HL-60/S4 treated with phorbol 12-myristate 13-acetate at 8.2 ng/mL for 4 days and 3 days (cell line): ENCODE measurements at regions not wholly inside any gene's neighbourhood (a gene's known extent, or its start where the extent isn't known, plus 50 kb on each side); places are given as distances from the start of the nearest gene placed in this dataset.

Experiments
- in situ Hi-C: fragments of 300-500 bp; cut with MboI; formaldehyde crosslinking; loops from 2 replicates; pipeline ENCODE4 v1.15.0; 2022; ENCODE audit warnings: low sequenced_read_pairs

GRCh38 chr17:70564006-70564620 lies 394.8 kb downstream of the KCNJ2 start:
- in situ Hi-C loops: no loop called here

GRCh38 chr17:70569128-70569527 lies 399.8 kb downstream of the KCNJ2 start:
- in situ Hi-C loops: no loop called here

GRCh38 chr17:70577456-70577855 lies 408.1 kb downstream of the KCNJ2 start:
- in situ Hi-C loops: no loop called here

- in situ Hi-C loops: no loop called here
Measured at GRCh38 chr17:70581459-70581858, 412.1 kb downstream of the KCNJ2 start.

GRCh38 chr17:70582777-70583176 lies 413.4 kb downstream of the KCNJ2 start:
- in situ Hi-C loops: no loop called here

- in situ Hi-C loops: no loop called here
Measured at GRCh38 chr17:70584255-70584654, 414.9 kb downstream of the KCNJ2 start.

- in situ Hi-C loops: no loop called here
Measured at GRCh38 chr17:70588003-70588402, 418.7 kb downstream of the KCNJ2 start.

GRCh38 chr17:70597774-70598173 lies 428.4 kb downstream of the KCNJ2 start:
- in situ Hi-C loops: no loop called here

GRCh38 chr17:70599198-70599597 lies 429.9 kb downstream of the KCNJ2 start:
- in situ Hi-C loops: no loop called here

GRCh38 chr17:70599945-70600344 lies 430.6 kb downstream of the KCNJ2 start:
- in situ Hi-C loops: loop anchor here (25.0 kb wide), 1 partner anchor 1013 kb away; no protein-coding TSS in a partner anchor

- in situ Hi-C loops: loop anchor here (25.0 kb wide), 1 partner anchor 1016 kb away; no protein-coding TSS in a partner anchor
Measured at GRCh38 chr17:70603226-70603625, 433.9 kb downstream of the KCNJ2 start.

GRCh38 chr17:70604854-70605253 lies 435.5 kb downstream of the KCNJ2 start:
- in situ Hi-C loops: loop anchor here (25.0 kb wide), 1 partner anchor 1018 kb away; no protein-coding TSS in a partner anchor

GRCh38 chr17:70606086-70606485 lies 436.8 kb downstream of the KCNJ2 start:
- in situ Hi-C loops: loop anchor here (25.0 kb wide), 1 partner anchor 1019 kb away; no protein-coding TSS in a partner anchor

GRCh38 chr17:70608193-70608592 lies 438.9 kb downstream of the KCNJ2 start:
- in situ Hi-C loops: loop anchor here (25.0 kb wide), 1 partner anchor 1021 kb away; no protein-coding TSS in a partner anchor

GRCh38 chr17:70608957-70609356 lies 439.6 kb downstream of the KCNJ2 start:
- in situ Hi-C loops: loop anchor here (25.0 kb wide), 1 partner anchor 1022 kb away; no protein-coding TSS in a partner anchor

GRCh38 chr17:70609566-70609965 lies 440.2 kb downstream of the KCNJ2 start:
- in situ Hi-C loops: loop anchor here (25.0 kb wide), 1 partner anchor 1022 kb away; no protein-coding TSS in a partner anchor

- in situ Hi-C loops: loop anchor here (25.0 kb wide), 1 partner anchor 1023 kb away; no protein-coding TSS in a partner anchor
Measured at GRCh38 chr17:70610161-70610560, 440.8 kb downstream of the KCNJ2 start.

- in situ Hi-C loops: loop anchor here (25.0 kb wide), 1 partner anchor 1026 kb away; no protein-coding TSS in a partner anchor
Measured at GRCh38 chr17:70613681-70614080, 444.3 kb downstream of the KCNJ2 start.

GRCh38 chr17:70615831-70616230 lies 446.5 kb downstream of the KCNJ2 start:
- in situ Hi-C loops: loop anchor here (25.0 kb wide), 1 partner anchor 1029 kb away; no protein-coding TSS in a partner anchor

GRCh38 chr17:70618641-70619040 lies 449.3 kb downstream of the KCNJ2 start:
- in situ Hi-C loops: loop anchor here (25.0 kb wide), 1 partner anchor 1031 kb away; no protein-coding TSS in a partner anchor

GRCh38 chr17:70621566-70621965 lies 452.2 kb downstream of the KCNJ2 start:
- in situ Hi-C loops: loop anchor here (25.0 kb wide), 1 partner anchor 1034 kb away; no protein-coding TSS in a partner anchor
